TTC549 (cell line): ENCODE measurements at regions not wholly inside any gene's neighbourhood (a gene's known extent, or its start where the extent isn't known, plus 50 kb on each side); places are given as distances from the start of the nearest gene placed in this dataset.

Source experiments
- FAIRE-seq: peaks from 2 replicates; lab custom pipeline; 2012; peaks lifted over from hg19 to GRCh38; lab: Jason Lieb, UNC

- FAIRE-seq, result no peak
These were observed 57.3 kb upstream of the WWC1 start for GRCh38 chr5:168234133-168234532.

DNA sequence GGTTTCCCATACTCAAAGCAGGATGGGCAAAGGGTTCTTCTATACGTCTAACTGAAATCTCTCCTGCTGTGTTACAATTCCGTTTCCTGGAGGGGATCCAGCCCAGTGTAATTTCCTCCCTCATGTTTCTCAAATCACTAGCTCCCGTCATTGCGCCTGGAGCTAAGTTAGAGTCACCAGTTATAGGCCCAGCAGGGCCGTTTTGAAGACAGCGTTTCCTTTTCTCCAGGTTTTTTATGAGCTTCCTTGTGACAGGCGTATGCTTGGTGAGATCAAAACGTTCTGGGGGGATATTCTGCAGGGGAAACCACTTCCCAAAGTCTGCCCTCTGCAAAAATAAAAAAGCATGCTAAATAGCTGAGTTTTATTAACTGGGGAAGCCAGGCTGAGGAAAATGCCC, 53.0 kb upstream of the WWC1 start:
- FAIRE-seq, result no peak

GRCh38 chr5:168239325-168239724, 52.1 kb upstream of the WWC1 start:
- no peak for FAIRE-seq
